ENCODE measurements at regions not wholly inside any gene's neighbourhood (a gene's known extent, or its start where the extent isn't known, plus 50 kb on each side); places are given as distances from the start of the nearest gene placed in this dataset.

GRCh38 chr2:237199082-237199481, 113.4 kb downstream of the COPS8 start:
- FAIRE-seq, result no peak

GRCh38 chr2:237199577-237199976, 113.9 kb downstream of the COPS8 start:
- Histone ChIP-seq H3K9me3 (no peaks in the 10 kb centered on the region), H3K27ac (peak overlapping the region in 1 of 2 experiments; percentile 53; a peak in 3 of 6 replicates), H3K4me3 (no peak overlapping the region), H3K4me2 (no peak overlapping the region), H3K4me1 (peaks cover 52% of the 10 kb centered on the region)
- DNase-seq (ENCODE audit: low read depth in 1 of 2, low spot score in 1 of 2) (no peak), ATAC-seq (no peak), FAIRE-seq (no peak)
- WGBS (ENCODE audit: missing lambda C conversion rate), result 81% methylated on average over 2 of the region's 2 CpGs
- POLR2A ChIA-PET, result no interaction called here
- CTCF ChIA-PET, result interaction anchor here (1.4 kb wide), 1 partner anchor 15 kb away, joined by 3 read pairs; no protein-coding TSS in a partner anchor
- TF ChIP-seq ZFP36 (IDR thresholded peaks at IDR 0.05; ENCODE audit: borderline replicate concordance, partially characterized antibody), result no peak
- no peak for TF ChIP-seq MAZ (IDR thresholded peaks at IDR 0.05; ENCODE audit: borderline replicate concordance, low read depth, low read length)
- TF ChIP-seq FOSL2 (IDR thresholded peaks at IDR 0.05), result no peak
- no peak for TF ChIP-seq FOSL2 (CRISPR knock-in tag; IDR thresholded peaks at IDR 0.05)
- no peak for TF ChIP-seq HOXB5 (CRISPR knock-in tag; IDR thresholded peaks at IDR 0.05)
- no peak for TF ChIP-seq FOSB (CRISPR knock-in tag; IDR thresholded peaks at IDR 0.05)
- TF ChIP-seq RAD21 (conservative IDR thresholded peaks at IDR 0.05 in 1 of 2, IDR thresholded peaks at IDR 0.05 in 1 of 2), result no peak
- no peak for TF ChIP-seq CBX2 (IDR thresholded peaks at IDR 0.05; ENCODE audit: borderline replicate concordance, low read depth)
- no peak for TF ChIP-seq CHD2 (IDR thresholded peaks at IDR 0.05; ENCODE audit: low read length, partially characterized antibody)
- no peak for TF ChIP-seq CEBPB (IDR thresholded peaks at IDR 0.05)
- no peak for TF ChIP-seq CBX8 (IDR thresholded peaks at IDR 0.05)
- no peak for TF ChIP-seq REST (IDR thresholded peaks at IDR 0.05)
- TF ChIP-seq CHD4 (IDR thresholded peaks at IDR 0.05; ENCODE audit: borderline replicate concordance), result no peak
- TF ChIP-seq NR3C1 (IDR thresholded peaks at IDR 0.05), result no peak
- no peak for TF ChIP-seq ATOH8 (CRISPR knock-in tag; IDR thresholded peaks at IDR 0.05; ENCODE audit: low read depth)
- TF ChIP-seq SREBF2 (IDR thresholded peaks at IDR 0.05), result no peak
- no peak for TF ChIP-seq JUNB (IDR thresholded peaks at IDR 0.05)
- TF ChIP-seq TP53 (CRISPR knock-in tag; IDR thresholded peaks at IDR 0.05), result no peak
- TF ChIP-seq NFE2L2 (conservative IDR thresholded peaks at IDR 0.05; ENCODE audit: low read length), result no peak
- TF ChIP-seq RCOR1 (IDR thresholded peaks at IDR 0.05; ENCODE audit: low read depth, low read length), result no peak
- no peak for TF ChIP-seq POLR2A (IDR thresholded peaks at IDR 0.05; ENCODE audit: low read length)

More at GRCh38 chr2:237199082-237199481, 113.4 kb downstream of the COPS8 start:
- Histone ChIP-seq H3K9me3 (no peaks in the 10 kb centered on the region), H3K27ac (peak overlapping the region; percentile 26 to 53; a peak in 4 of 6 replicates), H3K4me2 (peak overlapping the region; percentile 30), H3K4me1 (peaks cover 52% of the 10 kb centered on the region), H3K4me3 (no peak overlapping the region)
- WGBS (ENCODE audit: missing lambda C conversion rate), result 82% methylated on average over 1 of the region's 1 CpG
- ChIA-PET POLR2A (no interaction called here), CTCF (interaction anchor here (0.8 to 1.4 kb wide), 2 partner anchors 15 to 373 kb away, joined by 3 read pairs; no protein-coding TSS in a partner anchor)
- DNase-seq (ENCODE audit: low read depth in 1 of 2, low spot score in 1 of 2), result no peak
- no peak for TF ChIP-seq TFCP2L1 (CRISPR knock-in tag; IDR thresholded peaks at IDR 0.05)
- TF ChIP-seq RARB (CRISPR knock-in tag; IDR thresholded peaks at IDR 0.05), result no peak
- no peak for TF ChIP-seq ATOH8 (CRISPR knock-in tag; IDR thresholded peaks at IDR 0.05; ENCODE audit: low read depth)
- no peak for TF ChIP-seq FOSL2 (IDR thresholded peaks at IDR 0.05)
- TF ChIP-seq FOSL2 (CRISPR knock-in tag; IDR thresholded peaks at IDR 0.05), result no peak
- TF ChIP-seq MAFK (IDR thresholded peaks at IDR 0.05; ENCODE audit: partially characterized antibody), result peak; percentile 79
- ATAC-seq, result no peak

All from A549 (cell line).